HG02763 (cell line): ENCODE measurements at regions not wholly inside any gene's neighbourhood (a gene's known extent, or its start where the extent isn't known, plus 50 kb on each side); places are given as distances from the start of the nearest gene placed in this dataset.
"Not testable (repeated sequence)": the region's sequence is repeated elsewhere in the genome, so short reads cannot be mapped to it uniquely, and the experiment has no call there.

Source experiments
- ATAC-seq: cut with Tn5 transposase; IDR thresholded peaks from one replicate; pipeline ENCODE4 v1.9.1; 2021; ENCODE audit warnings: mild to moderate bottlenecking, moderate library complexity; ENCODE audit not compliant: unreplicated experiment

DNA sequence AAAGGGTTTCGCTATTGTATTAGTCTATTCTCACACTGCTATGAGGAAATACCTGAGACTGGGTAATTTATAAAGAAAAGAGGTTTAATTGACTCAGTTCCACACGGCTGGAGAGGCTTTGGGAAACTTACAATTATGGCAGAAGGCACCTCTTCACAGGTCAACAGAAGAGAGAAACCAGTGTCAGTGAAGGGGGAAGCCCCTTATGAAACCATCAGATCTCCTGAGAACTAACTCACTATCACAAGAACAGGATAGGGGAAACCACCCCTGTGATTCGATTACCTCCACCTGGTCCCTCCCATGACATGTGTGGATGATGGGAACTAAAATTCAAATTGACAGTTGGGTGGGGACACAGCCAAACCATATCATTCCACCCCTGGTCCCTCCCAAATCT, 589.5 kb downstream of the CENPC start:
- ATAC-seq: no peak

DNA sequence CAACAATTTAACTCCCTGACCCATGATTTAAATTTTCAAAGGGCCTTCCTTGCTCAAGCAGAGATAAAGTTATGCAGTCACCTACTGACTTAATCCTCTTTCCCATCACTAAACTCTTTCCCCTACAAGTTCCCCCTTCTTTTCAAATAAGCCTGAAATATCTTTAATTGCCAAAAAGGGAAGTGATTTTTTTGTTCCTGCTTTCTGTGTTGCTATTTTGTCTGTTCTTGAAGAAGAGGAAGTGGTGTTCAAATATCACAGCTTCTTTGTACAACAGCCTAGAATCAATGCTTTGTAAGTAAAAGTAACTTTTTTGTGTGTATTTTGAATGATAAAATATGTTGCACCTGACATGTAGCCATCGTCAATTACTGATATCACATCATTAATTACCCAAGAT, 595.9 kb downstream of the CENPC start:
- no peak for ATAC-seq

DNA sequence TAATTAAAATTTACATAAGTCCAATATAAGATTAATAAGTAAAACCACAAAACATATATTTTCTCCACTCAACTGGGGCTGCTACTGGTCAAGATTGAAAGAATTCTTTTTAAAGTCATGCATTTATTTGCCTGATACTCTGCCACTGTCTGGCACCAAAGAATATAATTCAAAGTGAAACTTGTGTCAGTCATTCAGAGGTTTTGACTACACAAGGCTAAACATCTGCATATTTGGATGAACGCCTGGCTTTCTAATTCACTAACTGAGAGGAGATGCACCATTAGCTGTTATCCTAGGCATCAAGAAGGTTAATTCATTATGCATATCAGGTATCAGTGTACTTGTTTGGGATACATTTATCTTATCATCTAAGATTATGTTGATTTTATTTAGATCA, 598.5 kb downstream of the CENPC start:
- ATAC-seq: no peak

DNA sequence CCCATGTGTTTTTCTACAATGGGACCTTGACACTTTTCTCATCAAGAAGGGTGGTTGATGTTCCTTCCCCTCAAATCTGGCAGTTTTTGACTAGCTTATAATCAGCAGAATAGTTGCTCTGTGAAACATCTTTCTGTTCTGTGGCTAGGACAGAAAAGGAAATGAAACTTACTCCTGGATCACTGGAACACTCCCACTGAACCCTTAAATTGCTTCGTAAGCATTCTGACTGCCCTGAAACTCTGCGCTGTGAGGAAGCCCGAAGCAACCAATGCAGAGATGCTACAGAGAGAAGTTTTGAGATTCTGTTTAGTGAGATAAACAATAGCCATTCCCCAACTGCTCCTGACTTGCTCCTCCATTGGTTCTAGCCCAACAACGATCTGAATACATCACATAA, 602.2 kb downstream of the CENPC start:
- ATAC-seq: no peak

DNA sequence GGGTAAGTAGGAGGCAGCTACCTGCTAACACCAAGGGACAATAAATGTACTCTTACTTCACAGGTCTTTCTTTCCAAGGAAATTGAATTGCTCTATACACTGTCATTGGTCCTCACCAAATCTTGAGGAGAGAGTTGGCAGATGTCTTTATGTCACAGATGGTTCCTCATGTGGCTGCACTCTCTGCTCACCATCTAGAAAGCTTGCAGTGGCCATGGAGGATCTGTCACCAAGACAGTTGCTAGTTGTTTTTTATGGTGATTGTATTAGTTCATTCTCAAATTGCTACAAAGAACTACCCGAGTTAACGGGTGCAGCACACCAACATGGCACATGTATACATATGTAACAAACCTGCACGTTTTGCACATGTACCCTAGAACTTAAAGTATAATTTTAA, 613.3 kb downstream of the CENPC start:
- ATAC-seq: not testable (repeated sequence)

DNA sequence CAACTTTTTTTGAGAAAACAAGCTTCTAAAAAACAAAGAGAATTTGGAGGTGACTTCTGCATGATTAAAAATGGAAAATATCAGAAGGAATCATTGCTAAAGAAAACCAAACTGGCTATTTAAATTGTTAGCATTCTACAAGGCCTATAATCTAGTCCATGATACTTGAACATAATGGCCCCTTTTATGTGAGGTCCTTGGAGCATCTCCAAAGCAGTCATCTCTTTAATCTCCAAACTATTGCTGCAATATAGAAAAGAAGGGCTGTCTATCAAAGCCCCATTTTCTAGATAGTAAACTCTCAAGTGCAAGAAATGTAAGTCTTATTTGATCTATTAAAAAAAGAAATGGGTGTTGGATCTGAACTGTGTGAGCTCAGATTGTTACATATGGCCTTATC, 615.1 kb downstream of the CENPC start:
- no peak for ATAC-seq

DNA sequence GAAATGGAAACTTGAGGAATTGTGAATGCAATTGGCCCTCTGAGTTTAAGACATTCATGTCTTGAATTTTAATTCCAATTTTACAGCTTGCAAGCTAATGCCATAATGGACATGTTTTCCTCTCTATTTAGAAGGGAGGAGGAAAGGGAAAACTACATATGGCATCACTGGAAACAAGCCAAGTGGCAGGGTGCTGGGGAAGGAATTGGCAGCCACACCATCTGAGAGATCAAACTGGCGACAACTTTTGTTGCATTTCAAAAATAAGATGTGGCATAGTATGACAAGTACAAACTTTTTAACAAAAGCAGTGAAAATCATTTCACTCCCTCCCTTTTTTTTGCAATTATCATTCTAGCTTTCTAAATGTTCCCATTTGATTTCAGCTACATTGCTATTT, 615.6 kb downstream of the CENPC start:
- no peak for ATAC-seq

DNA sequence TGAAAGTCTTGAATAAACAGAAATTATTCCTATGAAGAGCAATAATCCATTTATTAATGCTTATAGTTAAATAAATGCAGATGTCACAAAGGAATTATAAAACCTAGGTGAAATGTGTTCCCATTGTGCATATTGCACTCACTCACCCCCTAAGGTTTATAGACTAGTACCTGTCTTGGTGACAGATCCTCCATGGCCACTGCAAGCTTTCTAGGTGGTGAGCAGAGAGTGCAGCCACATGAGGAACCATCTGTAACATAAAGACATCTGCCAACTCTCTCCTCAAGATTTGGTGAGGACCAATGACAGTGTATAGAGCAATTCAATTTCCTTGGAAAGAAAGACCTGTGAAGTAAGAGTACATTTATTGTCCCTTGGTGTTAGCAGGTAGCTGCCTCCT, 616.4 kb downstream of the CENPC start:
- not testable (repeated sequence) for ATAC-seq

DNA sequence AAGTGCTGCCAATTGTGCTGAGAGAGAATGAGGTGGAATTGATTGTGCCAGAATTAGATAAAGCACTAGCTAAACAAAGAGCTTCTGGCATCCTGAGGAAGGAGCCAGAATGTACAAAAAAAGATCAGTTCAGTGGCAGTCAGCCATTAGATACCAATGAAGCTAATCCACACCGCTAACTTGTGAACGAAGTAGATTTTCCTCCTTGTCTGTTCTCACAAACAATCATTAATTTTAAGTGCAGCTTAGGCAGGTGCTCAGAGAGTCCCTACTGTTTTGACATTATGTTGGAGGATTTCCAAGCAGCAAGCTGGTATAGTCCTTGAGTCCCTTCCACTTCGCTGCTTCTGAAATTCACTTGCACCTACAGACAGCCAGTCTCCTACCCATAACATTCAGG, 617.4 kb downstream of the CENPC start:
- no peak for ATAC-seq

DNA sequence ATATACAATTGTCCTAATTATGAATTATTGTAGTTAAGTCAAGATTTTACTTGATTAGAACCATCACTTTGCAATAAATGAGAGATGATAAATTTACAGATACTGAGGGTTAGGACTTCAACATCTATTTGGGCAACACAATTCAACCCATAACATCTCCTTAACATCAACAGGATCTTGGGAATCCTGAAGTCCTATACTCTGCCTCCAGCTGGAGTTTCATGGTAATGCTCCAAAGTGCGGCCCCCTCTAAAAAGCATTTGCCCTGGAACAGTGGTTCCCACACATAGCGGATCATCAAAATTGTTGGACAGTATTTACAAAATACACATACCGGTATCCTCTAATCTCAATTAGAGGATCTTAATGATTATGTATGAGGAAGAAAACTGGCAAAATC, 618.6 kb downstream of the CENPC start:
- no peak for ATAC-seq

DNA sequence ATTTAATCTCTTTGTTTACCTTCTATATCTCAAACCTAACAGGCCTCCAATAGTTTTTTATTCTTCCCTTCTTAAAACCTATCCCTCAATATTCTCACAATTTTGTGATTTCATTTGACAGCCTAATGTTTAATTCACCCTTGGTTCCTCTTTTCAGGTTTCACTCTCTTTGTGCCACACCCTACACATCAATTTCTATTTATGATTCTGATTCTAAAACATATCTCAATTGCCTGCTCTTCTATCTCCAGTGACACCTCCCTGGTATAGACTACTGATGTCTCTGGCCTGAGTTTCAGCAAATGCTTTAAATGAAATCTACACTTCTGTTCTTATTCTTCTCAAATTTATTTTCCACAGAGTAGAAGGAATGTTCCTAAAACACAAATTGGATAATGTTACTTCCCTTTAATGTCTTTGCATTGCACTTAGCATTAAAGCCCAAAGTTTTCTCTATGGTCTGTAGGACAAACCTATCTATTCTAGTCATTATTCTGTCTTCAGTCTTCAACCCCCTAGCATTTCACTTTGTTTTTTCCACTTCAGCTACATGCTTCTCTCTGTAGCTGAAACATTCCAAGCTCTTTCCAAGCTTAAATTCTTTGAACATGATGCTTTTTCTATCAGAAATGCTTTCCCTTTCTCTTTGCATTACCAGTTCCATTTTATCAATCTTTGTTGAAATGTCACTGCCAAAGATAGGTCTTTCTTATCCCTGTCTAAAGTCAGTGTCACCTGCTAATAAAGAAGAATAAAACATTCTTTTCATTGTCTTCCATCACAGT, 622.0 kb downstream of the CENPC start:
- ATAC-seq: no peak

DNA sequence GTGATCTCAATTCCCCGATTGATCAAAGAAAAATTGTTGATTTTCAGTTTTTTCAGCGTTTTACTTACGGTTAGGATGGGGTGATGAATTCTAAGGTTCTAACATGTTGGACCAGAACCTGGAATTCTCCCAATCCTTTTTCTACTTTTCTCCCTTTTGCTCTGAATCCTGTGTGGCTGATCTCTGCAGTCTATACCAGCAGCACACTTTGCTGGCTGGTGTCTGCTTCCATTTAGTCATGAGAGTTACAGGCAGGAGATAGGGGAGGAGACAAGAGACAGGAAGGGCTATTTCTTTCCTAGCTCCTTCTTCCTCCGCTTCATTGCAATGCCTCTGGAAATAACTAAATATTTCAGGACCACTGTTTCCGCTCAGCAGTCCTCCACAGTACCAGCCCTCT, 623.9 kb downstream of the CENPC start:
- ATAC-seq: no peak

DNA sequence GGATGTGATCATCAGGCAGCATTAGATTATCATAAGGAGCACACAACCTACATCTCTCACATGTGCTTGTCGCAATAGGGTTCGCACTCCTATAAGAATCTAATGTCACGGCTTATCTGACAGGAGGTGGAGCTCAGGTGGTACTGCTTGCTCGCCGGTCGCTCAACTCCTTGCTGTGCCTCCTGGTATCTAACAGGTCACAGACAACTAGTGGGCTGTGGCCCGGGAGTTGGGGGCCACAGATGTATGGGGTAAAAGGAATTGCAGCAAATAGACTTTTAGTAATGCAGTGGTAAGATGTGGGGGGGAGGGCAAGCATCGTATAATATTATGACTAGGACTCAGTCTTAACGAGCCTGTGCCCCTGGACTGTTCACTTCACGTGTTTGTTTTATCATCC, 624.8 kb downstream of the CENPC start:
- no peak for ATAC-seq

DNA sequence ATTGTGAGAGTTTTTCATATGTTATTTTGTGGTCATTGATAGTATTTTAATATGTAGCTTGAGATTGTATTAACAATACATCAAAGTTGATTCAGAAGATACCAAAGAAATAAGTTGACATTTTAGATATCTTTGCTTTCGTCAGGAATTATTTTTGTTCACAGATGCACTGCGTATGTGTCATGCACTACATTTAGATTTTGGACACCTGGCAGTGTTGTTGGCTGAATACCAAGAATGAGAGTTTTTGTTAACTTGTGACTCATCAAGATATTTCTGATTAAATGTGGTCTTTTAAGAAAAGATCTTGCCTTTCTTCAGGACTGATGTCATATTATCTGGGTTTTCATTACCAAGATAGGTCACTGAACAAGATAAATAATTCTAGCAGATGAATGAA, 633.4 kb downstream of the CENPC start:
- ATAC-seq: no peak

DNA sequence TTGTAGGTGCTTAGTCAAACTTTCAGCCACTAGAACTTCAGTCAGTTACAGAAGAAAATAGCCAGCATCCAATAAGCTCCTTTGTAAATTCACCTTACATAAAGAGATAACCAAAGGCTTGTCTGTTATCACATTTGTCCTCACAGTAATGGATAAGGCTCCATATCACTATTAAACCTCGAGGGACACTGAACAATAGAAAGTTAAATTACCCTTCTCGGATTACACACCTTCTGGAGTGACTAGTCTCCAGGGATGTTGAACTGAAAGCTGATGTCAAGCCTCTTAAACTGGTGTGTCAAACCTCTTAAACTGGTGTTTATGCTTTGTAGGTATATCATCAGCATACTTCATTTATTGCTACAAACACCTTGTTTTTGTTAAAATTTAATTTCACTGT, 639.0 kb downstream of the CENPC start:
- no peak for ATAC-seq

DNA sequence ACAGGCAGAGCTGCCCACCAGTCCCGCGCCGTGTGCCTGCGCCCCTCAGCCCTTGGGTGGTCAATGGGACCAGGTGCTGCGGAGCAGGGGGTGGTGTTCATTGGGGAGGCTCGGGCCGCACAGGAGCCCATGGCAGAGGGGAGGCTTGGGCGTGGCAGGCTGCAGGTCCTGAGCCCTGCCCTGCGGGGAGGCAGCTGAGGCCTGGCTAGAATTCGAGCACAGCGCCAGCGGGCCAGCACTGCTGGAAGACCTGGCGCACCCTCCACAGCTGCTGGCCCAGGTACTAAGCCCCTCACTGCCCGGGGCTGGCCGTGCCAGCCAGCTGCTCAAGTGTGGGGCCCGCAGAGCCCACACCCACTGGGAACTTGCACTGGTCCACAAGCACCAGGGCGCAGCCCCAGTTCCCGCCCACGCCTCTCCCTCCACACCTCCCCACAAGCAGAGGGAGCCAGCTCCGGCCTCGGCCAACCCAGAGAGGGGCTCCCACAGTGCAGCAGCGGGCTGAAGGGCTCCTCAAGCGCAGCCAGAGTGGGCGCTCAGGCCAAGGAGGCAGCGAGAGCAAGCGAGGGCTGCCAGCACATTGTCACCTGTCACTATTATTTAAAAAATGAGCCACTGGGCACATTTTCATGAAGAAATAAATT, 645.8 kb downstream of the CENPC start:
- ATAC-seq: no peak

DNA sequence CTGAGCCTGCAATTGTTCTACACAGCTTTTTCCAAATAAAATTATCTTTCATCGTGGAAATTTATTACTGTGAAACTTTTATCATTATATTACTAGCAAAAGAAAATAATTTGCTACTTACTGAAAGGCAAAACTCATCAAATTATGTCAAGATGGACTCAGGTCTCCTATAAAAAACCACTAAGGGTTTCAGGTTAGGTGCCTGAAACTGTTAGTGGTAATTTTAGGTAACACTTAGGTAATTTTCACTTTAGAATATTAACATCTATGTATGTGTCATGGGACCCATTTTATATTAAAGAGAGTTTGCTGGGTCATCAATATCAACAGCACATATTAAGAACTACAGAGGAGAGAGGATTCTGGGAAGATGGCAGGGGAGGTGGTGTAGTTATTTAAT, 651.5 kb downstream of the CENPC start:
- no peak for ATAC-seq

DNA sequence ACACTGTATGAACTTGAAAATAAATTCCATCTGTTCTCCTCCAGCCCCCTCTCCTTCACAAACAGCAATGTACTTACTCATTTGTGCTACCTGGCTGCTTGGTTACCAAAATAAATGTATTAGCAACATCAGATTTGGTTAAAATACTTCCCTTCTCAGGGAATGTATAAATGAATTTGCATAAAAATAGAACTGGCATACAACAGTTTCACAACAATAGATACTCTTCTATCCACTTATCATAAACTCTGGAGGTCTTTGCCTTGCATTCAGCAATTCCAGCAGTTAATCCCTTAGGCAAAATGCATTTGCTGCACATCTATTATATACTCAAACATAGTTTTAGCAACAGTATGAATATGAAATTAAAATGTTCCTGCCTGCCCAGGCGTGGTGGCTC, 658.2 kb downstream of the CENPC start:
- no peak for ATAC-seq

DNA sequence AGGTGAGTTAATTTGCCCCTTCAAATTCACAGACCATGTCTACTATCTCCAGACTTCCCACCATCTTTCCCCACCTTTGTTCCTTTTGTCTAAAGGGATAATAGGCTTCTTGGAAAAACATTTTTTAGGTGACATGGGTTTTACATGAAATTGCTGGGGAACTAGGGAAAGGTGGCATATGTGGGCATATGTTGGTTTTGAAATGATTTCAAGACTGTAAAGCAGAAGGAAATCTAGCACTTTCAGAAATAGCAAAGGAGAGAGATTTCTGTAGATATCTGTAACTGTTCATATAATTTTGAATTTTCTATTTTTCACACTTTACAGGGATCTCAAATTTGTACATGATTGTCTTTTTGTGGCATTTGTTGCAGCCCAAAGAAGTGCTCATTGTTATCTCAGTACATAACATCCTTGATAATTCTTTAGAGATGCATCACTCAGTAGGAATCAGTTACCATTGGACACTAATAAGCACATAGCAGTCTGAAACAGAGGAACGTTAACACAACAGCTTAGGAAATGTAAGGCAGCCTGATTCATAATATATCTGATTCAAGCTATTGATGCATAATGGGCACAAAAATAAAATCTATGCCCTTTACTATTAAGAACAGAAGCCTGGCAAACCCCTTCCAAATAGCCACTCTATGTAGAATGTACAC, 659.7 kb downstream of the CENPC start:
- ATAC-seq: no peak

DNA sequence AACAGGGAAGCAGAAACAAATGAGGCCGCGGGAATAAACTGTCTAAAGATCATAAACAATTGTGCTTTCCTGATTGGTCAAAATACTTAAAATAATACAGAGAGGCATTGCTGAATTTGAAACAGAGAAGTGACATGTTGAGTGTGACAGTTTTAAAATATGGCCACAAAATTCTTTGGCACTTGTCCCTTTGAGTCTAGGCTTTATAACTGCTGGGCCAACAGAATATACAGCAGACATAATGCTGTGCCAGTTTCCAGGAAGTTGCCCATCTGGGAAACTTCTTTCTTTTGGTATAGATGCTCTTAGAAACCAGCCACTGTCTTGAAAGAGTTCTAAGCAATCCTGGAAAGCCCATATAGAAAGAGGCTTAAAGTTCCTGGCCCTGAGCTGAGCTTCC, 668.4 kb downstream of the CENPC start:
- no peak for ATAC-seq

DNA sequence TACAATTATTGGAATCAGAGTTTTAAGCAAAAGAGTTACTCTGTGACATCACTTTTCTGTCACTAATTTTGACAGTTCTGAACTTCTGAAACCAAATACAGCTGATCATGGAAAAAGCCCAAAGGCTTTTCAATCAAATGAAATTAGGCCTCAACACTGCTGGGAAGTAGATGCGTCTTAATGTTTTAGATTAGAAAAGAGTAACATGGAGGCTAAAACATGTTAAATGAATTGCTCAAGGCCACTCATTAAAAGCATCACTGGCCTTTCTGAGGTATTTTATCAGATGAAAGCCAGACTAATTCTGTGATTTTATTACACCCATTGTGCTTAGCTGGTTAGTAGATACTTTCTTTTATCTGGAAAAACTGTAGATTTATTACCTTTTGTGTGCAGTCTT, 672.6 kb downstream of the CENPC start:
- ATAC-seq: no peak

DNA sequence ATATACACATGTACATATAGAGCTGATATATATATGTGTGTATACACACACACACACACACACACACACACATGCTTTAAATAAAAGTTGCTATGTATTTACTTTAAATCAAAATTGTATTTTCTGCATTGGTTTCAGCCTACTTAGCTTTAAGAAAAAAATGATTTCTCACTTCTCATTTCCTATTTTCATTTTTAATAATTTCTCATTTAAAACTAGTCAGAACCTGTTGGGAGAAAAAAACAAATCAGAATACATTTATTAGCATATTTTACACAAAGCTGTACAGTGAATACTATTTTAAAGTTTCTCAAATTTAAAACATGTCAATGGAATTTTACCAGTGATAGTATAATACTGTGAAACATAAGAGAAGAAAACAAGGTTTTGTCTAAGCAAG, 681.8 kb downstream of the CENPC start:
- no peak for ATAC-seq
